GM19035 (cell line): ENCODE measurements at regions not wholly inside any gene's neighbourhood (a gene's known extent, or its start where the extent isn't known, plus 50 kb on each side); places are given as distances from the start of the nearest gene placed in this dataset.
"Not testable (repeated sequence)": the region's sequence is repeated elsewhere in the genome, so short reads cannot be mapped to it uniquely, and the experiment has no call there.

Experiments used
- ATAC-seq: cut with Tn5 transposase; IDR thresholded peaks from one replicate; pipeline ENCODE4 v1.9.1; 2021; ENCODE audit not compliant: unreplicated experiment

DNA sequence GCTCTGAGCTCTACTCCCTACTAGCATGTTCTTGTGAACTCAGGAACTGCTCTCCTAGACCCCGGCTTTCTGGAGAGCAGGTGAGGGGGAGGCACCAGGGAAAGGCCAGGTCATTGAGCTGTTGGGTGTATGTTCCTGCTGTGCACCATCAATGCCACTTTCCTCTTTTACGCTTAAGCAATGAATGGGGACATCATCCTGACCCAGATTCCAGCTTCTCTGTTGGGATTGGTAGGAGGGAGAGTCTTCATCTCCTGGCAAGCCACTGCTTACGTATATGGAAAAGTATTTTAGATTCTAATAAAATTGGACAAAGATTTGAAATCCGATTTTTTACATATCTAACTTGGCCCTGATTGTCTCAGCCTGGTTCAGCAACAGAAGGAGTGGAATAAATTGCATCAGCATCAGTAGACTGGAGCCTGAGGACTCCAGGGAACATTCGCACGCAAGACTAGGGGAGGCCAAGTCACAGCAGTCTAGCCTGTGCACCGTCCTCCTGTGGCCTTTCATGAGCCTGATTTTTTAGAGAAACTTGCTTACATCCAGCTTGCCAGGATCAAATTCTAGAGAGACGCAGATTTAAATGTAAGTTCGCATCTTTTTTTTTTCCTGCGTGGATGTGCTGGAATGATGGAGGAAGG is 439.3 kb downstream of the RPIA start:
- not testable (repeated sequence) for ATAC-seq

DNA sequence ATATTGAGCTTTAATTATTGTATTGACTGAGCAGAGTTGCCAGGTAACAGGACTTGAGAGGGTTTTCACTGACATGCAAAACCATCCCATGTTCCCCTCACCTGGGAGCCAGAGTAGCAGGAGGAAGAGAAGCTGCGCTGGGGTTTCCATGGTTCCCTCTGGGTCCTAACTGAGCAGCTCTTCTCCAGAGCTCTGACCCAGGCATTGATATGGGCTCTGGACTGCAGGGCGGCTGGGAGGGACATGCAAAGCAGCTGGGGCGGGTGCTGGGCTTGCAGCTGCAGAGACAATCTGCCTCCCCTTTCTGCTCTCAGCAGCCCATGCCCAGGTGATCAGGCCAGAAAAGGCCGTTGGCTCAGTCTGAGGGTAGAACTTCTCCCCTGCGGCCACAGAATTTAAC is 451.5 kb downstream of the RPIA start:
- ATAC-seq: not testable (repeated sequence)

DNA sequence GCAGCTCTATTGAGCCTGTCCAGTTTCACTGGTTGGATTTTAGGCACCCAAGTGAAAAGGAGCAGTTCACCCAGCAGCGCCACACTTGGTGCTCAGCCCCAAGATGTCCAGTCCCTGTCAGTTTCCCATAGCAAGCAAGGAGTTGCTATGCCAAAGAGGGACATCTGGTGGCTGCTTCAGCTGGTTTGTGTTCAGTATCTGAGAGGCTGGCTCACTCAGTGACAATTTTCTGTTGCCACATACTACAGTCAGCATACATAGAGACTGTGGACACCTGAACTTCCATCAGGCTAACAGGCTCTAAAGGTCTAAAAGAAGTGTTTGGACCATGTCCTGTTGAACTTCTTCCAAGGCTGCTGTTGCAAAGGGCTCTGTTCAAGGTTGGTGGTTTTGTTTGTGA is 453.9 kb downstream of the RPIA start:
- ATAC-seq: not testable (repeated sequence)

DNA sequence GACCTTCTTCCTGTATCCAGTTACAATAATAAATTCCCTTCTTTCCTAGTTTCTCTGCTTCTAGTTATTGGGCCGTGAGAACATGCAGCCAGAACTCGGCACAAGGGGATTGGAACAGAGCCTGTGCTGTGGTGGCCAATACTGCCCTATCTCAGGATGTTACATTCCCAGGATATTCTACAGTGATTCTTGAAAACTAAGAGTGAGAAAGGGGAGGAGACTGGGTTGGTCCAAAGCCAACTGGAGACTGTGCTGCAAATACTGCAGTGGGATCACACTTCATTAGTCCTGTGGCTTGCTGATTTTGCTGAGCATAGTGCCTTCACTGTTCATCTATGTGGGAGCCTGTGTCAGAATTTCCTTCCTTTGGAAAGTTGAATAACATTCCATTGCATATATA is 456.8 kb downstream of the RPIA start:
- ATAC-seq: not testable (repeated sequence)

DNA sequence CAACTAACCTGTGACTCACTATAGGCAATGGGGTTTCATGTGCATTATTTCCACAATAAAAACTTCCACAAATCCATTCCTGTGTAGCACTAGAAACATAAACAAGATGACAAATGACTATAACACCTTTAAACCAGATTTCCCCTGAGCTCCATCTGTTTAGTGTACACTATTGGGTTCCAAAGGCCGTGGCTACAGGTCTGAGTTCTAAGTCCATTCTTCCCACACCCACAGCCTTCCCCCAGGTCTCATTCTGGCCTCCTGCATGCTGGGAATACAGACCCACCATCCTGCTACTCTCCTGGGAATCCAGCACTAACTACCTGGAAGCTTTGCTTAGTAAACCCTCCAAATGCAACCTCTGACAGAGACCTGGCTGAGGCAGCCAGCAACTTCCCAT is 460.2 kb downstream of the RPIA start:
- ATAC-seq: not testable (repeated sequence)

DNA sequence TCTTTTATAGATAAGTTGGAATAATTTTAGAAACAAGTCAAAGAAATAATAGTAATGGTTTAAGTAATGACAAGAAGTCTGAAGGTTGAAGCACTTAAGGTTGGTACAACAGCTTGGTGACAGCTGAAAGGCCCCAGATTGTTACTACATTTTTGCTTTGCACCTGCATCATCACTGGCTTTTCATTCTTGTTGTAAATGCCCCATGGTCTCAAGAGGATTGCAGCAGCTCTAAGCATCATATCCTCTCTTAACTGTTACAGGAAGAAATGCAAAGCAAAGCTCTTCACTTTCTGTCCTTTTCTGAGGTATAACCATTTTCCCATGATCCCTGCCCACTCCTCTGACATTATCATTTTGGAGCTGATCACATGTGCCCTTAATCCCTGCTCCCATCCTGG is 461.0 kb downstream of the RPIA start:
- not testable (repeated sequence) for ATAC-seq

DNA sequence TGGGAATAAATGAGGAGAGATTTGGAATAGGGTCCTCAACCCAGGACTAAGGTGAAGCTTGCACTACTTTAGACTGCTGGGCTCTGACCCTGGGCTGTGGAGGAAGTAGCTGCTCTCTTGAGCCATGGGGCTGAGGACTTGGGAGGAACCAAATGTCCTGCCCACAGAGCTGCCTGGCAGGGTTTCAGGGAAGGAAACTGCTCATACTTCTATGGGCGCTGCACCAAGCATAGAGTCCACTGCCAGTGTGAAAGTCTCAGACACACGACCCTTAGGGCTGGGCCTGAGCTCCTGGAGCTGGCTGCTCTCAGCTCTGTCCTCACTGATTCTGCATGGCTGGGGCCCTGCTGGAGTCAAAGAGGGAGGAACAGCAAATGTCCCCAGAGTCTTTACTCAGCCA is 461.7 kb downstream of the RPIA start:
- not testable (repeated sequence) for ATAC-seq

DNA sequence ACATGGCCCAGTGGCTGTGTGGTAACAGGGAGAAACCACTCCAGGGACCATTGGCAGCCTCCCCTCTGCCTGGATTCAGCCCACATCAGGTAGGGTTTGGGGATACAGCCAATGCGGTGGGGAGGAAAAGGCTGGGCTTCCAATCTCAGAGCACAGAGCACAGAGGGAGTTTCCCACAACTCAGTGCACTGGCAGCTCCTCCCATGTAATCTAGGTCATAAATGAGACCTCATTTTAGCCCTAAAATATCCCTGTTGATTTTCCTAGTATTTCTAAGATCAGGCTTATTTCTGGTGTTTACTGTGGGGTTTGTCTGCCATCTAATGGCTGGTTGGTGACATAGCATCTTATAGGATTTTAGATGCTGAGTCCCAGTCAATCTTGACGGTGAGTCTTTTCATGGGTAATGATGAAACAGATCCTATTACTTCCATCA is 462.8 kb downstream of the RPIA start:
- ATAC-seq: not testable (repeated sequence)

DNA sequence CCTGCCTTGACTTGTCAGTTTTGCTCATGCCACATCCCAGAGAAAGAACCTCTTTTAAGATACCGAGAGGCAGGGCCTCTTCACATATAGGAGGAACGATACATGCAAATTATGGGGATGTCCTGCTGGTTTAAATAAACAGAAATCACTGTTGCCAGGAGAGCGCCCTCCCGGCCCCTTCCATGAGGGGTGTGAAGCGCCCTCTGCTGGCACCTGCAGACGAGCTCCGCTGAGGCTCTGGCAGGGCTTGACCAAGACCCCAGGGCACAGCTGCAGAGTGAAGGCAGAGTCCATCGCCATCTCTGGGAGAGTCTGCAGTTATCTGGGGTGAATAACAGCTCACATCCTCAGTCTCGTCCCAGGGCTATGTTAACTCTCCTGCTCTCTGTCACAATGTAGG is 468.8 kb downstream of the RPIA start:
- not testable (repeated sequence) for ATAC-seq

DNA sequence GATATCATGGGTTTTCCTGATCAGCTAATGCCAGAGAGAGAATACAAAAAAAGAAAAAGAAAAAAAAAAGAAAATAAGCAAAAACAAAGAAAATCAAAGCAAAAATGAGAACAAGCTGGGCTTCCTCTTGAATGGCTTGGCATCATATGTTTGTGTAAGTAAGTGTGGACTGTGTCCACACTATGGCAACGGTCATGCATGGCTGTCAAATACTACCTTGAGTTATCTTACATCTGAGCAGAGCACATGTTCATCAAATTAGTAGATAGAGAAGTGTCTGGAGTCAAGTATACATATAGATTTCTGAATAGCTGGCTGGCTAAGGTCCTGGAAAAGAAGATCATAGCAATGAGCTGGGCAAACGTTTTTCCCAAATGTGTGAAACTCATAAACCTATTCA is 470.2 kb downstream of the RPIA start:
- ATAC-seq: not testable (repeated sequence)

DNA sequence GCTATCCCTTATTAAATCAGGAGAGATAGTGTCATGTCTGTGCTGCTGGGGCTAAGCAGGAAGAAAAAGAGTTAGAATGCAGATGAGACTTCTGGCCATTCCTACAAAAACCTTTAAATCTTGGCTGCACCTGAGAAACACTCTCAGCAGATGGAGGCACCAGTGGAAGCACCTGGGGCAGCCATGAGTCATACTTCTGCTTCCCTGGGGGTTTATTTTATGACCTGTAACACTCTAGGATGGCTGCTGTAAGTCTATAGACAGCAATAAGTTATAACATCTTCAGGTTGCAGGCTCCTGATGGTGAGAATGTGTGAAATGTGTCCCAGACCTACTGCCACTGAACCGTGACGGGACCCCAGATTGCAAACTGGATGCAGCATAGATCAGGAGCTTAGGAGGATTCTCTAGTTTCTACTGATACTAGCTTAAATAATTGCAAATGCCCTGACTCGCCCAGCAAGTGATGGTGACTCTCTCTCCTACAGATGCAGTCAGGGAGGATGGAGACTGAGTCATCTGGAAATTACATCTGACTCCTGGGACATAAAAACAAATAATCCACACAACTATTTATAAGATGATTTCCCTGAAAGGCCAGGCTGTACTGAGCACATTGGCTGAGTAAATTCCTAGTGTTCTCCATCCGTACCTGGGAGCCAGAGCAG is 479.2 kb downstream of the RPIA start:
- not testable (repeated sequence) for ATAC-seq

DNA sequence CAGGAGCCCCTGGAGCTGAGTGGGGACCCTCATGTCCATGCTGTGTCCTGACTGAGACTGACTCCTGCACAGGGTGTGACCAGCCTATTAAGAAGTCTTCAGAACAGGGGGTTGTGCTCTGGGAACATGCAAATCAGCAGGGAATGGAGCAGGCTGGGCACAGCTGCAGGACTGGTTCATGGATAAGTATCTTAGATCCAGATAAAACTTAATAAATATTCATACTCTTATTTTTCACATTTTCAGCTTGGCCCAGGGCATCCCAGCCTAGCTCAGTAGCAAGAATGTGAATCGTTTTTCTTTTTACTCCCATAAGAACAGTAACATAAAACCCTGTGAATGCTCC is 479.7 kb downstream of the RPIA start:
- ATAC-seq: not testable (repeated sequence)

DNA sequence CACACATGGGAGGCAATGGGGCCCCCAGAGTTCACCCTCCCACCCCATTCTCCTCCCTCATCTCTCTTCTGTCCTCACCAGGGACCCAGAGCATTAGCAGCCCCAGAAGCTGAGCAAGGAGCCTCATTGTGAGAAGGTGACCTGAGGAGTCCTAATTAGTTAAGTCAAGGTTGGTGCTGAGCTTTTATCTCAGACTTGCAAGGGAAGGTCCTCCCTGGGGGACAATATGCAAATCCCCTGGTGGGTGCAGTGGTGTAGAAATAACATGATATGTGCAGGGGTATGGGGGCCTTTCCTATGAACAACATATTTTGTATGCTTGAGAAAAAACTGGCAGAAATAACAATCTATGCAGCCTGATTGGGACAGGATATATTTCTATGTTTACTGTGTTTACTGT is 485.5 kb downstream of the RPIA start:
- ATAC-seq: not testable (repeated sequence)

DNA sequence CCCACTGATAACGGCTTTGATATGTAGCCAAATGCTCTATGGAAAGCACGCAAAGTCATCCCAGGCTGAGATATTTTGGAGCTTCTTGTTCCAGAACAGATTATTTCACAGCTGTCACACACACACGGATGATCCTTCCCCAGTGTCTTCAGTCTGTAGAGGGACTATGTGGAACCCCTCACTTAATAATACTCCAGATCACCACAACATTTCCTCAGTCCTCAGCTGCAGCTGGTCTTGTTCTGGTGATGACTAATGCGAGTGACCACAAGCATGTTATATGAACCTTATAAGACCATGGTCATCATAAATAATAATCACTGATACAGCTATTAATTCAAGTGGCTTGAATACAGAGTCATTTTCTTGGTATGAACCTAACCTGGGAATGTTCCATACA is 490.7 kb downstream of the RPIA start:
- not testable (repeated sequence) for ATAC-seq

DNA sequence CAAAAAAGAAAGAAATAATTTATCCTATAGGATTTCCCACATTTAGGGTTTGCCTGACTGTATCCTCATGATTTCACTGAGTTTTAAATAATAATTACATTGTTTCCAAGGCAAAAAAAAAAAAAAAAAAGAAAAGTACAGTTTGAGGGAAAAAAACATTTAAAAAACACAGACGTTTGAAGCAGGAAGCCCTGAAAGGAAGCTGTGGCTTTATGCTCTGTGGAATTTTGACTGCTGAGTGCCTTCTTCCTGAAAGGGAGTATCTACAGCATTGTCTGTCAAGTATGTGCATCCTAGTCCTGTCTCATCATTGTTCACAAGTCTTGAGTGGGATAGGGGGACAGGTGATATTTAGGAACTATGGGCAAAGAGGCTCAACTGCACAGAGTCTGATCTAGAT is 493.3 kb downstream of the RPIA start:
- not testable (repeated sequence) for ATAC-seq

DNA sequence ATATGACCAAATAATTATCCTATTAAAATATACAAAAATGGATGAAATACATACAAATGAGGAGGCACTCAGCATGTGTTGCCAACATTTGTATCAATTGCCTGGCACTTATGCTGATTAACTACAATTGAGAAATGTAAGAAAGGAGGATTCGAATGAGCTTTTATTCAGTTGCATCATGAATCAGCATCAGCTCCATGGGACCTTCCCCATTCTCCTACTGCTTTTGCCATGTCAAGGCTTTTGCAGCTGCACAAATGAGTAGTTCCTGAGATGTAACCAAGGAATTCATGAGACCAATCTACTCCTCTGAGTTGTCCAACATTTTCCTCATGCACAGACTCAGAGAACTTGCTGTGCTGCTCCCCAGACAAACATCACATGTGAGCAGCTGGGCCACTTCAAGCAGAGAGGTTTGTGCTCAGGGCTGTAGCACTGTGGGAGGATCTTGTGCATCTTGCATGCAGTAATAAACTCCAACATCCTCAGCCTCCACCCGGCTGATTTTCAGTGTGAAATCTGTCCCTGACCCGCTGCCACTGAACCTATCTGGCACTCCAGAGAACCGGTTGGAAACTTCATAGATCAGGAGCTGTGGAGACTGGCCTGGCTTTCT is 504.3 kb downstream of the RPIA start:
- ATAC-seq: not testable (repeated sequence)

DNA sequence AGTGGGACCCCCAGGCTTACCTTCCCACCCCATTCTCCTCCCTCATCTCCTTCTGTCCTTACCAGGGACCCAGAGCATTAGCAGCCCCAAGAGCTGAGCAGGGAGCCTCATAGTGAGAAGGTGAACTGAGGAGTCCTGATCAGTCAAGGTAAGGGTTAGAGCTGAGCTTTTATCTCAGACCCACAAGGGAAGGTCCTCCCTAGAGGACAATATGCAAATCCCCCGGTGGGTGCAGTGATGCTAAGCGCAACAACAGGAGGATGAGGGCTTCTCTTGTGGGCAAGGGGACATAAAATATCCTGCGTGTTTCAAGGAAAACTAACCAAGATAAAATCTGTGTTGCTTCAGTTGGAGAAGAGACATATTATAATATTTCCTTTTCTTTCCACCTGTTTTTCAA is 505.2 kb downstream of the RPIA start:
- not testable (repeated sequence) for ATAC-seq

DNA sequence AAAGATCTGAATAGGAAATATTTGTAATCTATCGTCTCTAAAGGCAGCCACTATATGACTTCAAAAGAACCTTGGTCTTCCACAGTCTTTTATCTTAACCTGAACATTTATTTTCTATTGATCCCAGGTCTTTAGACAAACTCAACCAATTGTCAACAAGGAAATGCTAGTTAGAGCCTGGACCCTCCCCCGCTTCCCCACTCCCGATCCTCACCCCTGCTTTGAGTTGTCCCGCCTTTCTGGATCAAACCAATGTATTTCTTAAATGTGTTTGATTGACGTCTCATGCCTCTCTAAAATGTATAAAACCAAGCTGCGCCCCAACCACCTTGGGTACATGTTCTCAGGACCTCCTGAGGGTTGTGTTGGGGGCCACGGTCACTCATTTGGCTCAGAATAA is 506.6 kb downstream of the RPIA start:
- not testable (repeated sequence) for ATAC-seq

DNA sequence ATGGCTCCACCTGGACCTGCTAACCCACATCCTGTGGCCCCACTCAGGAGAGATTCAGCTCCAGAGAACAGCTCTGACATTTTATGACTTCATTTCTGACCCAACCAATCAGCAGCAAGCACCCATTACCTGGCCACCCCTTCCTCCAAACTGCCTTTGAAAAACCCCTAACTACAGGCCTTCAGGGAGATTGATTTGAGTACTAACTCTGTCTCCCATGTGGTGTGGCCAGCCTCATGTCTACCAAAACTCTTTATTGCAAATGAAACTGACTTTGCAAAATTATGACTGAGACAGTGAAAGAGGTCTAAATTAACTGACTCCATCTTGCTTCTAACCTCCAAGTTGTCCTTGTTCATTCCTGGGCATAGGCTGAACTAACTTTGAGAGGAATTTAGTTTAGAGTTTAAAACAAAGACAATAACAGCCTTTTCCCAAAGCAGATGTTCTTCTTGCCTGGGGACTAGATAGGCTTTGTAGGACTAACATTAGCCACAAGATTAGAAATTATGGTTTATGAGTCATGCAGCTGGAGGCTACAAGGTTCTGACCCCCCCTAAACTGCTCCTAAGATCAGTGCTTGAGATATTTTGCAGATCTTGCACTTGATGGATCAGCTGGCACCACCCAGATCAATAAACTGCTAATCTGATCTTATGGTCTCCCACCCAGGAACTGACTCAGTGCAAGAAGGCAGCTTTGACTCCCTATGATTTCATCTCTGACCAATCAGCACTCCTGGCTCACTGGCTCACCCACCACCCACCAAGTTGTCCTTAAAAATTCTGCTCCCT is 508.2 kb downstream of the RPIA start:
- ATAC-seq: not testable (repeated sequence)

DNA sequence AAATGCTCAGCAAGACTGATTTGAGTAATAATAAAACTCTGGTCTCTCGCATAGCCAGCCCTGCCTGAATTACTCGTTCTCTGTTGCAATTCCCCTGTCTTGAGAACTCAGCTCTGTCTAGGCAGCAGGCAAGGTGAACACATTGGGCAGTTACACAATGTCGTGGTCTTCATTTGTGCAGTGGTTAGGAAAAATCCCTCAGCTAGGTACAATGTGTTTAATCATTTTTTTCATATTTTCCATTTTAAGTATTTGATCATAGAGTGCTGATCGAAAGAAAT is 508.7 kb downstream of the RPIA start:
- not testable (repeated sequence) for ATAC-seq

DNA sequence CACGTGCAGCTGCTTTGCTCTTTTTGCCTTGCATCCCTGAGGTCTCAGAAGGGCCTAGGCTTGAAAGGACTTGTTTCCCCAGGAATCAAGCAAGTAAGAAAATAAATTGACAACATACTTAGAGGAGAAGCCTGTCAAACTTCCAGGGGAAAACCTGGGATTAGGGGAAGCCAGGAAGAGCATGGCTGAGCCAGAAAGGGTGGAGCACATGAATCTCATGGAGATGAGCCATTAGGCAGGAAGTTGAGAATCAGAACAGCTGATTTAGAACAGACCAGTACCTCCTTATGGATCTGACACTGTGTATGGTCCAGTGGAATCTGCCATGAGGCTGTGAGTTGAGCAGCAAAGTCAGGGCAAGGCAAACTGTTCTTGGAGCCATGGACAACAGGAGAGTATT is 511.0 kb downstream of the RPIA start:
- ATAC-seq: not testable (repeated sequence)

DNA sequence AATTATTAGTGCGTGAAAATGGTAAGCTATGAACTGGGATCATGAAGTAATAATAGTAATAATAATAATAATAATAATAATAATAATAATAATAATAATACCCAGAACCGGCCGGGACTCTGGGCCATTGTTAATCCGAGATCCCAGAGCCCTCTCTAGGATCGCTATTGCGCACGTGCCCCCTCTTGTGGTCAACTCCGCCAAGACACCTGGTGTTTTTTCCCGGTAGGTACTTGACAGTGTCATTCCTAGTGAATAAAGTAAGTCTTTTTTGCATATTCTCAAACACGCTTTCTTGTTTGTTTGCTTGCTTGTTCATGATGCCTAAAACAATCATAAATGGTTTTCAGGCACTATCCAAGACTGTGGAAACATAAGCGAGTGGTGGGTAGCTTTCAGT is 513.7 kb downstream of the RPIA start:
- ATAC-seq: not testable (repeated sequence)
